GM18517 (cell line): ENCODE measurements at regions not wholly inside any gene's neighbourhood (a gene's known extent, or its start where the extent isn't known, plus 50 kb on each side); places are given as distances from the start of the nearest gene placed in this dataset.
"Not testable (repeated sequence)": the region's sequence is repeated elsewhere in the genome, so short reads cannot be mapped to it uniquely, and the experiment has no call there.

Experiments
- ATAC-seq: cut with Tn5 transposase; IDR thresholded peaks from one replicate; pipeline ENCODE4 v1.9.1; 2021; ENCODE audit warnings: mild to moderate bottlenecking, moderate library complexity; ENCODE audit not compliant: unreplicated experiment

DNA sequence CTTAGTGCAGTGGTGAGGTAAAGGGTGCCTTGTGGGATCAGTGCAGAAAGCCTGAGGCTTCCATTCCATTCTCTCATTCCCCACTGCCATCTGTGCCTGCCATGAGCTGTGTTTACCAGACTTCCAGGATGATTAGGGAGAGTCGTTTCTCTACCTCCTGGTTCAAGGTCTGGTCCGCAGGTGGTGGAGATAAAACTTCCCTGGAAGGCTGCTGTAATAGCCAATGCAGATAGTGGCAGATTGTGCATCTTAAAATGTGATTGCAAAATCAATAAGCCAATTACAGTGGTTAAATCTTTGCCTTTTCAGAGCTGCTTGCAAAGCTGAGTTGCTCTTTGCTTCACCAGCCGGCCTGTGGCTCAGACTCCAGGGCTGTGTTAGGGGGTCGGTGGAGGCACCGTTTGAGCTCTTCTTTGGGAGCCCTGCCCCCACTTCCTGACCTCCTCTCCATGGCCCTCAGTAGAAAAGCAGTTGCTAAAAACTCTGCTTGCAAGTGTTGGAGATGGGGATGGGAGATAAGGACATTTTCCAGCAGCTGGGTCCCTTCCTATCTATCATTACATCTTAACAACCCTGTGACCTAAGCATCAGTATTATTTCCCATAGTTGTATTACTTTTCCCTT, 95.2 kb upstream of the HS6ST1 start:
- ATAC-seq = no peak

DNA sequence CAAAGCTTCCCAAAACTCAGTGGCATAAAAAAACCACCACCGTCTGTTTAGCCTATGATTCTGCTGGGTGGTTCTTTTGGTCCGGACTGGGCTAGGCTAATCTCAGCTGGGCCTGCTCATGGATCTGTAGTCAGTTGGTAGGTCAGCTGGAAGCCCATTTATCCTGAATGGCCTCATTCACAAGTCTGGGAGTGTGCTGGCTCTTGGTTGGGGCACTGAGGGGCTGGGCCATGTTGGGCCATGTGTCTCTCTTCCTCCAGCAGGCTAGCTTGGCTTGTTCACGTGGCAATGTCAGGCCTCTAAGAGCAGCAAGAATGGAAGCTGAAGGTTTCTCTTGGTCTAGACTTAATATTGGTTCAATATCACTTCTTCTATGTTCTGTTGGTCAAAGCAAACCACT, 95.7 kb upstream of the HS6ST1 start:
- ATAC-seq = no peak

DNA sequence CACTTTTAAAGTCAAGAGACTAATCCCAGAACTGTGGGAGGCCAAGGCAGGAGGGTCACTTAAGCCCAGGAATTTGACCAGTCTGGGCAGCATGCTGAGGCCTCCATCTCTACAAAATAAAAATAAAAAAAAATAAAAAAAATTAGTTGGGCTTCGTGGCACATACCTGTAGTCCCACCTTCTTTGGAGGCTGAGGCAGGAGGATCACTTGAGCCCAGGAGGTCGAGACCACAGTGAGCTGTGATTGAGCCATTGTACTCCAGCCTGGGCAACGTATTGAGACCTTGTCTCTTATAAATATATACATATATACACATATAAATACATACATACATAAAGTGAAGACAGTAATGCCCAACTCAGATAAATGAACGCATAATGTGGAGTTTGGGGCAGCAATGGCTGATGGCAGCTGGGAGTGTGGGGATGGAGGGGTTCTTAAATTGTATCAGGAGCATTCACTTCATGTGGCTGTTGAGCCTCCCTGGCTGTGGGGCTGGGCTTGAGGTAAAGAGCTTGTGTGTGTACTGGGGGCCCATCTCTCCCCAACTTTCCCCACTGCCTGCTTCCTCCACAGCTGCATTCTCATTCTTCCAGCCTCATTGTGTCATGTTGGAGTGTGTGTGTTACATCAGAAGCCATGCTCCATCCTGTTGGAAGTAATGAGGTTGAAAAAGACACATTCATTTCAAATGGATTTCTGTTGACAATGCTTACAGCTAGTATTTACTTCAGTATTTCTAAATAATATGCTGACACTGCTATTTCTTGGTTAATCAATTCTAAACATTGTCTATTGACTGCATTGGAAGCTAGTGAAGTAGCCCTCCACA, 96.5 kb upstream of the HS6ST1 start:
- no peak for ATAC-seq

DNA sequence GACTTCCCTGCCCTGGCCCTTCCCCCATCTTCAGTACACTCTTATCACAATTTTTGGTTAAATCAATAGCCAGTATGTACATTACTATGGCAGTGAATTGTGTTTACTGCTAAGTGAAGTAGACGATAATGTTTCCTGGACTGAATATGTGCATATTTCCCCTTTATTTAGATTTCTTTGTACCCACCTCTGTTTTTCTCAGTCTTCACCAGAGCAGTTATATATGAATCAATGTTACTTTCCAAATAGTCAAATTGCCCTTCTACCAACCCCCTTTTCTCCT, 97.1 kb upstream of the HS6ST1 start:
- ATAC-seq = no peak

DNA sequence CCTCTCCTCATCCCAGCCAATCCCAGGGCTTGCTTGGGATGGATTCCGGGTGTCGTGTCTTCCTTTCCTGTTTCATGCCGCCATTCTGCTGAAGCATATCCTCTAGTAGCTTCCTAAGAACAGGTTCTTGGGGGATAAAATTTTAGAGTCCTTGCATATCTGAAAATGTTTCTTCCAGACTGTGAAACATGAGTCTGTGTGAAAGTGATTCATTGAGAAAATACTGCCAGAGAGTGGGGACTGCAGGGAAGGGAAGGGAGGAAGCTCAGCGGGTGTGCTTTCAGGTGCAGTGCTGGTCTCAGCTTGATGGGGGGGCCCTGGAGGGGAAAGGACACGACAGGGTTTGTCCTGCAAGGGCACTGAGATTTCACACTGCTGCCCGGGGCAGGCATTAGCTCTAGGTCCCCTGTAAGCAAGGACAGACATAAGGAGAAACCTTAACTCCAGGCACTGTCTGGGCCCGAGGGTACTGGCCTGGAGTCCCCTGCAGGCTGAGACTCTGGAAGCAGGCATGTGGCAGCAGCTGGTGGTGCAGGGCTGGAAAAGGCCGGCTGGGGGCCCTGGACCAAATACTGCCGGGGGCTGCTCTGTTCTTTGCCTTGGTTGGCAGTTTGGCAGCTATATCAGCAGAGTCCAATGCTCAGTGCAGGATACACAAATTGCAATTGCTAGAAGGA, 97.6 kb upstream of the HS6ST1 start:
- no peak for ATAC-seq

DNA sequence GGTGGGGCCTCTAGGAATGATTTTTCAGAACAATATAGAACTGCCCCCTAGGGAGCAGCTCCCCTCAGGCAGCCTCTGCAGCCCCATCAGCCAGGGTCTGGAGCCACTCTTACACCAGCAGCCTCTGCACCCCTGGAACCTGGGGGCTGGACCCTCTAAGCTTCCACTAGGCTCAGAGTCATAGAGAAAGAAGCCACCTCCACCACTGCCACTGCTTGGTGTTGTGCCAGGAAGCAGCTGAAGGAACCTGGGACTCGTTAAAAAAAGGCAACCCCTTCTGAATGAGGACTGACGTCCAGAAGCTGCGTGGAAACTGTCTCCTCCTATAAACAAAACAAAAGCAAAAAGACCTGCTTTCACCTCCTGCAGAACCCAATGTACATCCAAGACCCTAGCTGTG, 98.1 kb upstream of the HS6ST1 start:
- no peak for ATAC-seq

DNA sequence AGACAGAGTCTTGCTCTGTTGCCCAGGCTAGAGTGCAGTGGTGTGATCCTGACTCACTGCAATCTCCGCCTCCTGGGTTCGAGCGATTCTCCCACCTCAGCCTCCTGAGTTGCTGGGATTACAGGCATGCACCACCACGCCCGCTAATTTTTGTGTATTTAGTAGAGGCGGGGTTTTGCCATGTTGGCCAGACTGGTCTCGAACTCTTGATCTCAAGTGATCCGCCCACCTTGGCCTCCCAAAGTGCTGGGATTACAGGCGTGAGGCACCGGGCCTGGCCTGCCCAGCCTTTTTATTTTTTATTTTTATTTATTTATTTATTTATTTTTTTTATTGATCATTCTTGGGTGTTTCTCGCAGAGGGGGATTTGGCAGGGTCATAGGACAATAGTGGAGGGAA, 98.6 kb upstream of the HS6ST1 start:
- not testable (repeated sequence) for ATAC-seq

DNA sequence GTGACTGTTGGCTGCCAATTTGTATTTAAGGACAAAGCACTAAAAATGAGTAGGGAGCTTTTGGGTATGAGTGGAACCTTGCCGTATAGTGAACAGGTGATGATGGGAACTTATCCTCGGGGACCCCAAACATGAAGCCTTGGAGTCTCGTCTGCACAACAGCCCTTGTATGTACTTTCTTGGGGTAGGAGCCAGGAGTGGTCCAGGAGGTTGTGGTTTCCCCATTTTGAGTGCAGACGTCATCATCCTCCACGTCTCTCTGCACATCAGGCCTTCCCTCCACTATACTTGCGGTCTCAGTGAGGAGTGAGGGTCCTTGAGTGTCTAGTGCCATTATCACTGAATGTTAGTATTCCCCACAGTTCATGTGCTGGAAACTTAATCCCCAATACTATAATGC, 101.5 kb upstream of the HS6ST1 start:
- ATAC-seq = no peak

DNA sequence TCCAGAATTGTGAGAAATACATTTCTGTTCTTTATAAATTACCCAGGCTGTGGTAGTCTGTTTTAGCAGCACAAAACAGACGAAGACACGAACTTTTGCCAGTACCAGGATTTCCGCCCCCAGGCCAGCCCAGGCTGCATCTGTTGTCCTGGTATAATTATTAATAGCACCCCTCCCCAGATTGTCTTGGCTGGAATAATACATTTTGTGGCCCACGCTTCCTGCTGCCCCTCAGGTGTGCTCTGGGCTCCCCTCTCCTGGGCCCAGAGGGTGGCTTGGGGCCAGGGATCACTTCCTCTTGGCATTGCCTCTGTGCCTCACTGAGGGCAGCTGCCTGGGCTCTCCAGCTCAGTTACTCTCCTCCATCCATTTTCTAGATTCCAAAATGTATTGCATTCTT, 102.1 kb upstream of the HS6ST1 start:
- ATAC-seq = no peak

DNA sequence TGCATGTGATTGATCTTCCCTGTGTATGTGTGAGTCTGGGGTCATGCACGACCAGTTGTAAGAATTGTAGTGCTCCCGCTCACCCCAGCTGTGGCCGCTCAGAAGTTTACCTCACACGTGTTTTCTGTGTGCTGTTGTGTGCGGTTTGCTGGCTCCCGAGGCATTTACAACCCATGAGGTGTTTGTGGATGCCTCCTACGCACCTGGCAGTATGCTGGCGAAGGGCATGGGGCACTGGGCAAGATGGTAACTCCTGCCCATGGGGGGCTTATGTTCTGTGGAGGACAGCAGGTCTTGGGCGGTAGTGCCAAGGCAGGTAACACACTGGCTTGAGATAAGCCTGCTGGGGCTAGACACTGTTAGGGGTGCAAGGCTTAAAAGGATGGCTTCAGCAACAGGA, 102.6 kb upstream of the HS6ST1 start:
- ATAC-seq = no peak

DNA sequence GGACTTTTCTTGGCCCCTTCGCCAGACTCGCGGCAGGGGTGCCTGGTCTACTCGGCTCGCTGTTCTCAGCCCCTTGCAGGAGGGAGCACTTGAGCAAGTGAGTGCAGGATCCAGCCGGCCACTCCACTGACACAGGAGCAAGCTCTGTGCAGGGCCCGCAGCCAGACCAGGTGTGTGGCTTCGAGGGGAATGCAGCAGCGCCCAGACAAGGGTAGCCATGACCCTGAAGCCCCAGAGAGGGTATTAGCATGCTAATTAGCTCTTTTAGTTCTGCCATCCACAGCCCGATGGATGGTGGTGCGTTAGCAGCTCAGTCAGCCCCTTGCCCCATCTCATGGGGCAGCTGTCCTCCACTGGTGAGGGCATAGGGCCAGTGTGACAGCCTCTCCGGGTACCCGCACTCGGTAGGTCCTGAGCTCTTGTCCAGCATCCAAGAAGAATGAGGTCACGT, 103.2 kb upstream of the HS6ST1 start:
- ATAC-seq = no peak

DNA sequence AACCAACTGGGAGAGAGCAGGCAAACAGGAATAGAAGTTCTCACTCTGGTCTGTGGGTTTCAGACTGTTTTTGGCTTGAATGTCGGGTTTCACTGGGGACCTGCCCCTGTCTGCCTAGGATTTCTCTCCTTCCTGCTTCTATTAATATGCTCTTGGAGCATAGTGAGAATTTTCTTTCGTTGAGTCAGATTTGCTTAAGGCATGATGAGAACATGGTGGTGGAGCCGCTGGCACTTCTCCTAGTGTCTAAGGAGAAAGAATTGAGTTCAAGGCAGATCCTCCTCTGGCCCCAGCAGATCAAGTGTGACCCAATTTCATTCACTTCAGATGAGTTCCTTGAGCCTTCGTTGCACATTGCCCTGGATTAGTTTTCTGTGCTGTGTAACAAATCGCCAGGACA, 103.9 kb upstream of the HS6ST1 start:
- no peak for ATAC-seq

DNA sequence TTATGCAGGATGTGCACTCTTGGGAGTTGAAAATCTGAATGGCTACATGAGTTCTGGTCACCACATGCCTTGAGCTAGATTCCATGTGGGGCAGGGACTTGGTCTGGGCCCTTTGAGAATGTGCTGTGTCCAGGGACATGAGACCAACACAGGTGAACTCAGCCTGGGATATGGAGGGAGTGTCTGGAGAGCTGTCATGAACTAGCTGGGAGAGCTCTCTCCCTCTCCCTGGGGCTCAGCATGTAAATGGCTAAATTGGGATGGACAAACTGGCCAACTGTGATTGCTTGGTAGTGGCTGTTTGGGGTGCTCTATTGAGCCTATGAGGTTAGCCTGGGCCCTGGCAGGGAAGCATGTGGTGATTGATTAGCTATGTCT, 105.1 kb upstream of the HS6ST1 start:
- ATAC-seq = no peak

DNA sequence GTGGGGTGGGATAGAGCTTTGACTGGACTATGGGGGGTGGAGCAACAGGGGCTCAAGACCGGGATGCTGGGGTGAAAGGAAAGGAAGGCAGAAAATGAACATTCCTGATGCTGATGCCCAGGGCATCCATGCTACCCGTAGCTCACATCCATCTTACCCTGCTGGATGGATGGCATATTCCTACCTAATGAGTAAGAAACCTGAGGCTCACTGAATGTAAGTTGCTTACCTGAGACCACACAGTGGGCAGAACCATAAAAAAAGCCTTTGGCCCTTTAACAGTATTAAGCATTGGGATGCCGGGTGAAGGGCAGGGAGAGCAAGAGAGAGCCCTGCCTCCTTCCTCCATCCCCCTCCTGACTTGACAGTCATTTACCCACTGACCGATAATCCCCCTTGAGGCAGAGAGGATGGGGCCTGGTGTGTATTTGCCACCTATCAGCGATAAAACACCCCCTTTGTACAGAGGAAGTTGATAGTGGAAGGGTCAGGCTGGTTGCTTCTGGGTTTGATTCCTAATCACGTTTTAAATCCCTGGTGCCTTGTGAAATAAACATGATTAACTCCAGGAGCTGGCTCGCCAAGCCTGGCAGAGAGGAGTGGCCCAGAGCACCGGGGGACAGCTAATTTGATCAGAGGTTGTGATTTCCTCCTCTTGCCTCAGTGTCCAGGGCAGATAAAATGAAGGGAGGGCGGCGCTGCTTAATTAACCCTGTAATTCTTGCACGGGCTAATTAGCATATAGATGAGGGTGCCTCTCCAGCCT, 105.9 kb upstream of the HS6ST1 start:
- ATAC-seq = no peak

DNA sequence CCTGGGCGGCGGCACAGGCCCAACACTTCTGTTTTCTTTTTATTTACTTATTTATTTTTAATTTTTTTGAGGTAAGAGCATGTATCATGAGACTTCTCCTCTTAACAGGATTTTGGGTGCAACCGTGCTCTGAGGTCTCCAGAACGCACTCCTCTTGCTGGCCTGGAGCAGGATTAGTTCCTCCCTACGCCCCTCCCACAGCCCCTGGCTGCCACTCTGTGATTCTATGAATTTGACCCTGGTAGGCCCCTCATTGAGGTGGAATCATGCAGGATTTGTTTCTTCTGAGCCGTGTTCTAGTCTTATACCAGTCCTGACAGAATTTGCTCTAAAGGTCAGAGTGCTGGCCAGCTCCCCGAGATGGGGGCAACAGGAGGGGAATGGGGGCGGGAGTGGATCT, 106.5 kb upstream of the HS6ST1 start:
- ATAC-seq = no peak

DNA sequence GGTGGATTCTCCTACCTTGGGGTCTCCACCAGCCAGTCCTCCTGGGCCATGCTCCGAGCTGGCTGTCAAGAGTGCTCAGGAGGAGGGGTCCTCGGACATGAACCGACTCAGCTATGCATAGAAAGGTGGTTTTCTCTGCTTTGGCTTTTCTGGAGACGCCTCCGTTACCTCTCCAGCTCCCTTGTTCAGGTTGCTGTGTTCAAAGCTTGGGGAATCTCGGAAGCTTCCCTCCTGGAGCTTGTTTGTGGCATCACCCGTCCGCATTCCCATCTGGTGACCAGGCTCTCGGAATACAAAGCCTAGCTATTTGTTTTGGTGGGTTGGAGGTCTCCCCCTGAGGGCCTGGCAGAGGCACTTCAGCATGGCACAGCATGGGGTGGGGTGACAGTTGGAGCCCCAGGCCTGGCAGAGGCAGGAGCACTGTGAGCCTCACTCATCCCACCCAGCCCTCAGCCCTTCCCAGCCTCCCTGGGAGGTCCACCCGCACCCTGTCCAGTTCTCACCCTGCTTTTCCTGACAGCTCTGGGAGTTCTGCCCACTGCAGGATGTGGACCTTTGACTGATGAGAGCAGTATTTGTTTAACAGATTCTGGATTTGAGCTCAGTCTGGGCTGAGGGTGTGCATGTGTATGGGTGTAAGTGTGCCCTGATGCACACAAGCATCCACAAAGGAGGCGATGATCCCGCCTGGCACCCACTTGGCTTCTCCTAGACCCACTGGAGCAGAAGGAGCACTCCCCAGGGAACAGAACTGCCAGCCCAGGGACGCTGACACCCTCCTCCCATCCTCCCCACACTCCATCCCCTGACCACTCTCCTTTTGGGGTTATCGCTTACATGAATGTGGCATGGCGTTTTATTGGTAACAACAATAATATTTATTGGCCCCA, 107.3 kb upstream of the HS6ST1 start:
- ATAC-seq = no peak

DNA sequence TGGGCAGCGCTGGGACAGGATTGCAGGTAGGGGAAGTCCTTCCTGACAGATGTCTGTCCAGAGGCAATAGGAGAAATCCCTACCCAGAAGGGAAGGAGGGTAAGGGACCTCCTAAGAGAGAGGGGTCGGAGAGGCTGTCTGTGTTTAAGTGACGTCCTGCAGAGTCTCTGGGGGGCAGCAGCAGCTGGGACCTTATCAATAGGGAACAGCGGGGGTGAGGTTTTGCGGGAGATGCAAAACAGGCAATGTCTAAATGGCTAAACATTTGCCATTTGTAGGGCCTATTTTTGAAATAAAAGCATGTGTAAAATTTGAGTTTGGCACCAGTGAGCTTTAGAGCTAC, 108.7 kb upstream of the HS6ST1 start:
- no peak for ATAC-seq

DNA sequence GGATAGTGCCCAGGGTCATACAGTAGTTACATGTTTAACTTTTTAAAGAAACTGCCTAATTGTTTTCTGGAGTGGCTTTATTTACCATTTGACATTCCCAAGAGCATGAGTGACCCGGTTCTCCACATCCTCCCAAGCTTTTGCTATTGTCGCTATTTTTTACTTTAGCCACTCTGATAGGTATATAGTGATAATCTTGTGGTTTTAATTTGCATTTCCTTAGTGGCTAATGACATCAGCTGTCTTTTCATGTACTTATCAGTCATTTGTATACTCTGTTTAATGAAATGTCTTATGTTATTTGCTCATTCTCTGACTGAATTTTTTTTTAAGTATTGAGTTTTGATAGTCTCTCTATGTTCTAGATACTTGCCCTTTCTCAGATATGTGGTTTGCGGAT, 109.7 kb upstream of the HS6ST1 start:
- ATAC-seq = no peak

DNA sequence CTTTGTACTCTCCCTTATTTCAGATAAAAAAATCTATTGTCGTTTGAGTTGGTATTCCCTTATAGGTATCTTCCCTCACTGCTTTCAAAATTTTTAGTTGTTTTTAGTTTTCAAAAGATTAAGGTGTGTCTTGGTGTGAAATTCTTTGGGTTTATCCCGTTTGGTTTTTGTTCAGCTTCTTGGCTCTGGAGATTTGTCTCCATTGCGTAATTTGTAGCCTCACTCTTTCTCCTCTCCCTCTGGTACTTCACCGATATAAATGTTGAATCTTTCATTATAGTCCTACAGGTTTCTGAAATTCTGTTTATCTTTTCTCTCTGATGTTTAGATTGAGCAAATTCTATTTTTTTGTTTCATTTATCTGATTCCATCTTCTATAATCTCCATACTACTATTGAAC, 113.8 kb upstream of the HS6ST1 start:
- no peak for ATAC-seq

DNA sequence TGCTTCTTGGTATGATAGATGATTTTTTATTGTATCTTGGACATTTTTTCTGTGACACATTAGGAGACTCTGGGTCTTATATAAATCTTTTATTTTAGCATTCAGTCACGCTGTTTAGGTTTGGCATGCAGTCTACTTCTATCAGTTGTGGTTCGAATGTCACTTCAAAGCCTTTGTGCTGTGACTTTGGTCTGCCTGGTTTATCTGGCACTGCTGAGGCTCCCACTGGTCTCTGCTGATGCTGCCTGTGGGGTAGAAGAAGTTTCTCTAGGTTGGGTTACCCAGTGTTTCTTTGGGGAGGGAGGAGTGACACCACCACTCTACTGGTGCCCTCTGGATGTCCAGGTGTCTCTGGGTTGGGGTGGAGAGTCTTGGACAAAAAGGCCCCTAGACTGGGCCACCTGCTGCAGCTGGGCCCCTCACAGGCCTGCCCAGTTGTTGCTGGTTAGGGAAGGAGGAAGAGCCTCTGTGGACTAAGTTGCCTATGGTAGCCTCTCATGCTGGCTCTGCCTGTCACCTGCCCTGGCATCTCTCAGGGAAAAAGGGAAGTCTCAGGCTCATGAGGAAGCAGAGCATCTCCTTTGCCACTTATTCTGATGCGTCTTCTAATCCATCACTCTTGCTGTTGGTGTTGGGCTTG, 115.4 kb upstream of the HS6ST1 start:
- ATAC-seq = no peak
